GM12878 (cell line): ENCODE measurements at regions not wholly inside any gene's neighbourhood (a gene's known extent, or its start where the extent isn't known, plus 50 kb on each side); places are given as distances from the start of the nearest gene placed in this dataset.

ENCODE experiments used
- ATAC-seq: fragments of 200-7000 bp; cut with Tn5 transposase; 3 replicates; pipeline ENCODE4 v1.9.1; 2020; ENCODE audit warnings: mild to moderate bottlenecking, moderate library complexity
- BruUV-seq: library from RNA; stranded (reverse); fragments of 400-500 nt; replicated peaks from 2 replicates; lab custom pipeline; 2021; lab: Mats Ljungman, UMichigan
- CTCF ChIA-PET: fragments of 300-600 bp; sonication (Branson Sonifier 250); formaldehyde crosslinking; extraction: SDS; loops from one replicate; lab custom pipeline; 2021; ENCODE audit warnings: inconsistent platforms; lab: Yijun Ruan, JAX
- POLR2A ChIA-PET: fragments of 350-600 bp; formaldehyde crosslinking; extraction: SDS; loops from one replicate; lab custom pipeline; 2021; ENCODE audit warnings: inconsistent platforms; lab: Charles Lee
- RAD21 ChIA-PET: fragments of 300-600 bp; sonication (Branson Sonifier 250); formaldehyde crosslinking; loops from one replicate; lab custom pipeline; 2023; ENCODE audit warnings: antibody characterized with exemption; ENCODE audit not compliant: unreplicated experiment; lab: Charles Lee
- SMC1A ChIA-PET: fragments of 300-600 bp; sonication (Branson Sonifier 250); formaldehyde crosslinking; loops from one replicate; lab custom pipeline; 2023; ENCODE audit not compliant: unreplicated experiment, uncharacterized antibody; lab: Charles Lee
- DNase-seq: peaks from one replicate; pipeline ENCODE4 v3.0.0-alpha.2; 2011; ENCODE audit warnings: low read depth, low spot score
- FAIRE-seq: peaks from 3 replicates; lab custom pipeline; 2011; peaks lifted over from hg19 to GRCh38; lab: Jason Lieb, UNC
- H2AFZ ChIP-seq: 2 replicates; pipeline ENCODE4 v1.6.0; 2011; ENCODE audit warnings: low read depth, low read length, control low read depth; ENCODE audit not compliant: control insufficient read depth
- H3K27ac ChIP-seq: 2 replicates; pipeline ENCODE4 v1.5.1; 2011; ENCODE audit warnings: control low read depth; ENCODE audit not compliant: control insufficient read depth, insufficient read depth
- H3K27me3 ChIP-seq, 2 experiments: replicated peaks in 1 of 2; 2 replicates each; pipeline versions ENCODE4 v1.6.0 to v1.6.1; 2011; ENCODE audit warnings: low read length in 1 of 2; ENCODE audit not compliant: control insufficient read depth in 2 of 2, insufficient read depth in 2 of 2
- H3K36me3 ChIP-seq, 2 experiments: 2 replicates each; pipeline ENCODE4 v1.5.1; 2011; ENCODE audit warnings: low read length in 1 of 2; ENCODE audit not compliant: control insufficient read depth in 2 of 2, insufficient read depth in 2 of 2
- H3K4me1 ChIP-seq: 2 replicates; pipeline ENCODE4 v1.6.1; 2011; ENCODE audit warnings: mild to moderate bottlenecking, low read length, moderate library complexity, mixed read lengths; ENCODE audit not compliant: control insufficient read depth, insufficient read depth
- H3K4me2 ChIP-seq: 2 replicates; pipeline ENCODE4 v1.6.0; 2011; ENCODE audit warnings: control low read depth; ENCODE audit not compliant: control insufficient read depth, insufficient read depth
- H3K4me3 ChIP-seq: fragments of 200-600 bp; sonication (generic); 2 replicates; pipeline ENCODE4 v1.5.1; 2016
- H3K79me2 ChIP-seq: 2 replicates; pipeline ENCODE4 v1.6.0; 2011; ENCODE audit warnings: low read length; ENCODE audit not compliant: control insufficient read depth, insufficient read depth
- H3K9ac ChIP-seq: 2 replicates; pipeline ENCODE4 v1.8.0; 2011; ENCODE audit warnings: low read length, control low read depth, mixed read lengths; ENCODE audit not compliant: control insufficient read depth, insufficient read depth
- H3K9me3 ChIP-seq: replicated peaks from 3 replicates; pipeline ENCODE4 v1.5.1; 2011; ENCODE audit warnings: mild to moderate bottlenecking, low read length; ENCODE audit not compliant: control insufficient read depth, insufficient read depth
- H4K20me1 ChIP-seq: 2 replicates; pipeline ENCODE4 v1.6.0; 2011; ENCODE audit not compliant: control insufficient read depth, insufficient read depth
- BMI1 ChIP-seq: fragments of 450-650 bp; IDR thresholded peaks from 2 replicates; pipeline ENCODE4 v1.6.1; 2016; ENCODE audit warnings: mild to moderate bottlenecking, moderate library complexity, borderline replicate concordance
- CBFB ChIP-seq: IDR thresholded peaks from 2 replicates; pipeline ENCODE4 v1.6.1; 2016; ENCODE audit warnings: antibody characterized with exemption, low read depth
- CBX5 ChIP-seq: sonication (generic); IDR thresholded peaks from 2 replicates; pipeline ENCODE4 v1.6.1; 2016; ENCODE audit warnings: low read depth, moderate library complexity, mild to moderate bottlenecking, inconsistent platforms
- CUX1 ChIP-seq: IDR thresholded peaks from 2 replicates; pipeline ENCODE4 v1.6.1; 2012; ENCODE audit warnings: improper control_type of control experiment, low read depth, low read length; ENCODE audit not compliant: insufficient replicate concordance
- GABPA ChIP-seq: IDR thresholded peaks from 2 replicates; pipeline ENCODE4 v1.6.1; 2014; ENCODE audit warnings: antibody characterized with exemption, low read depth, mild to moderate bottlenecking, inconsistent platforms
- HCFC1 ChIP-seq: fragments of 150-350 bp; IDR thresholded peaks from 2 replicates; pipeline ENCODE4 v1.6.1; 2014; ENCODE audit warnings: low read length
- HDGF ChIP-seq: fragments of 450-650 bp; IDR thresholded peaks from 2 replicates; pipeline ENCODE4 v1.6.1; 2016; ENCODE audit warnings: antibody characterized with exemption
- LARP7 ChIP-seq: fragments of 450-650 bp; IDR thresholded peaks from 2 replicates; pipeline ENCODE4 v1.6.1; 2017; ENCODE audit warnings: mild to moderate bottlenecking
- MAX ChIP-seq: IDR thresholded peaks from 2 replicates; pipeline ENCODE4 v1.6.1; 2012; ENCODE audit warnings: low read depth, low read length, improper control_type of control experiment
- NFYA ChIP-seq: IDR thresholded peaks from 2 replicates; pipeline ENCODE4 v1.6.1; 2011; ENCODE audit warnings: low read depth, mild to moderate bottlenecking, low read length, improper control_type of control experiment, borderline replicate concordance
- NFYB ChIP-seq: IDR thresholded peaks from 2 replicates; pipeline ENCODE4 v1.6.1; 2011; ENCODE audit warnings: low read depth, mild to moderate bottlenecking, low read length, improper control_type of control experiment, moderate library complexity; ENCODE audit not compliant: insufficient read depth
- NR2C2 ChIP-seq: IDR thresholded peaks from 2 replicates; pipeline ENCODE4 v1.6.1; 2011; ENCODE audit warnings: borderline replicate concordance, low read depth; ENCODE audit not compliant: control insufficient read depth, insufficient read length
- POLR2AphosphoS5 ChIP-seq: IDR thresholded peaks from 2 replicates; pipeline ENCODE4 v1.6.1; 2011; ENCODE audit warnings: mild to moderate bottlenecking, low read length, inconsistent platforms
- RAD21 ChIP-seq: IDR thresholded peaks from 2 replicates; pipeline ENCODE4 v1.6.1; 2011; ENCODE audit warnings: mild to moderate bottlenecking, low read depth, low read length, moderate library complexity; ENCODE audit not compliant: insufficient read depth
- RBBP5 ChIP-seq: fragments of 200-600 bp; sonication (generic); conservative IDR thresholded peaks from 2 replicates; pipeline ENCODE4 v1.6.1; 2016
- RFX5 ChIP-seq: IDR thresholded peaks from 2 replicates; pipeline ENCODE4 v1.6.1; 2011; ENCODE audit warnings: low read depth, low read length, improper control_type of control experiment
- TCF7 ChIP-seq: IDR thresholded peaks from 2 replicates; pipeline ENCODE4 v1.6.1; 2014; ENCODE audit warnings: antibody characterized with exemption, borderline replicate concordance
- YBX1 ChIP-seq: fragments of 450-650 bp; IDR thresholded peaks from 2 replicates; pipeline ENCODE4 v1.6.1; 2016; ENCODE audit warnings: antibody characterized with exemption
- YY1 ChIP-seq: IDR thresholded peaks from 2 replicates; pipeline ENCODE4 v1.6.1; 2011; ENCODE audit warnings: low read depth, mild to moderate bottlenecking, low read length
- ZNF207 ChIP-seq: fragments of 450-650 bp; IDR thresholded peaks from 2 replicates; pipeline ENCODE4 v1.6.1; 2014; ENCODE audit warnings: antibody characterized with exemption, mild to moderate bottlenecking, borderline replicate concordance
- ZNF384 ChIP-seq: IDR thresholded peaks from 2 replicates; pipeline ENCODE4 v1.6.1; 2012; ENCODE audit warnings: low read depth, mild to moderate bottlenecking, low read length, improper control_type of control experiment, borderline replicate concordance
- ZZZ3 ChIP-seq: IDR thresholded peaks from 2 replicates; pipeline ENCODE4 v1.6.1; 2011; ENCODE audit warnings: low read depth; ENCODE audit not compliant: control insufficient read depth, insufficient read length
- WGBS: methylation state at CpG from one replicate; pipeline ENCODE4 v1.1.6; 2016; ENCODE audit warnings: low lambda C conversion rate; ENCODE audit not compliant: insufficient replicate concordance, insufficient coverage; ENCODE audit errors: missing lambda C conversion rate; 5-methylcytosine and 5-hydroxymethylcytosine counted together
- in situ Hi-C: fragments of 300-500 bp; cut with MboI; formaldehyde crosslinking; loops from 9 replicates; pipeline ENCODE4 v1.14.3; 2018; ENCODE audit warnings: mixed read lengths
- intact Hi-C: fragments of 100-400 bp; cut with micrococcal nuclease; formaldehyde crosslinking; loops from one replicate; pipeline ENCODE4 v1.14.2; 2022; ENCODE audit not compliant: unreplicated experiment

GRCh38 chr16:79537584-79537983, 63.0 kb downstream of the MAF start:
- in situ Hi-C loops = no loop called here

GRCh38 chr16:79536958-79537357, 63.6 kb downstream of the MAF start:
- RAD21 ChIA-PET = no interaction called here
- TF ChIP-seq NFYA (no peak), CUX1 (no peak), LARP7 (no peak), ZNF207 (no peak), MAX (no peak), GABPA (no peak), NR2C2 (no peak), NFYB (no peak), CBX5 (no peak), CBFB (no peak)

More at GRCh38 chr16:79537584-79537983, 63.0 kb downstream of the MAF start:
- Histone ChIP-seq H3K79me2 (no peaks in the 10 kb centered on the region), H3K4me2 (no peak overlapping the region), H3K9me3 (no peaks in the 10 kb centered on the region), H3K36me3 (no peaks in the 10 kb centered on the region), H3K9ac (no peak overlapping the region), H3K4me1 (no peaks in the 10 kb centered on the region), H4K20me1 (no peaks in the 10 kb centered on the region), H3K27me3 (no peaks in the 10 kb centered on the region), H3K27ac (no peak overlapping the region), H3K4me3 (no peak overlapping the region), H2AFZ (no peak overlapping the region)
- SMC1A ChIA-PET = no interaction called here
- ATAC-seq (no peak), DNase-seq (no peak), FAIRE-seq (no peak)
- 18% methylated on average over 6 of the region's 6 CpGs for WGBS
- no peak for TF ChIP-seq HDGF
- TF ChIP-seq RFX5 = no peak
- no peak for TF ChIP-seq ZZZ3
- no peak for TF ChIP-seq BMI1
- no peak for TF ChIP-seq YBX1
- TF ChIP-seq YY1 = no peak
- no peak for TF ChIP-seq RAD21
- no peak for TF ChIP-seq ZNF384
- TF ChIP-seq HCFC1 = no peak
- TF ChIP-seq TCF7 = no peak
- no peak for TF ChIP-seq ZNF207
- TF ChIP-seq POLR2AphosphoS5 = no peak
- TF ChIP-seq RBBP5 = no peak
- intact Hi-C loops = no loop called here
- CTCF ChIA-PET = no interaction called here
- BruUV-seq = no TSS peak
- POLR2A ChIA-PET = no interaction called here
- RAD21 ChIA-PET = no interaction called here

More at GRCh38 chr16:79536958-79537357, 63.6 kb downstream of the MAF start:
- WGBS = under 1% methylated on average over 4 of the region's 4 CpGs
- Histone ChIP-seq H3K9me3 (no peaks in the 10 kb centered on the region), H3K4me3 (no peak overlapping the region), H4K20me1 (no peaks in the 10 kb centered on the region), H3K79me2 (no peaks in the 10 kb centered on the region), H3K4me1 (no peaks in the 10 kb centered on the region), H2AFZ (no peak overlapping the region), H3K27me3 (no peaks in the 10 kb centered on the region), H3K36me3 (no peaks in the 10 kb centered on the region), H3K4me2 (no peak overlapping the region), H3K27ac (no peak overlapping the region), H3K9ac (no peak overlapping the region)
- BruUV-seq = no TSS peak
- intact Hi-C loops (no loop called here), in situ Hi-C loops (no loop called here)
- ATAC-seq (no peak), DNase-seq (no peak), FAIRE-seq (no peak)
- CTCF ChIA-PET = no interaction called here
- SMC1A ChIA-PET = no interaction called here
- POLR2A ChIA-PET = no interaction called here
